GM21528 (cell line): ENCODE measurements at regions not wholly inside any gene's neighbourhood (a gene's known extent, or its start where the extent isn't known, plus 50 kb on each side); places are given as distances from the start of the nearest gene placed in this dataset.
"Not testable (repeated sequence)": the region's sequence is repeated elsewhere in the genome, so short reads cannot be mapped to it uniquely, and the experiment has no call there.

ENCODE experiments used
- ATAC-seq: cut with Tn5 transposase; IDR thresholded peaks from one replicate; pipeline ENCODE4 v1.9.1; 2021; ENCODE audit warnings: mild to moderate bottlenecking, moderate library complexity; ENCODE audit not compliant: unreplicated experiment, low FRiP score

GRCh38 chr17:63170795-63171194, 204.8 kb downstream of the TANC2 start:
- ATAC-seq, result no peak

- ATAC-seq, result no peak
These were observed 205.7 kb downstream of the TANC2 start for GRCh38 chr17:63171428-63172393.

GRCh38 chr17:63173450-63173849, 207.4 kb downstream of the TANC2 start:
- ATAC-seq, result no peak

GRCh38 chr17:63173903-63174302, 207.9 kb downstream of the TANC2 start:
- ATAC-seq, result no peak

GRCh38 chr17:63178530-63178929, 212.5 kb downstream of the TANC2 start:
- no peak for ATAC-seq

GRCh38 chr17:63181856-63182255, 215.8 kb downstream of the TANC2 start:
- ATAC-seq, result no peak

GRCh38 chr17:63185420-63185819, 219.4 kb downstream of the TANC2 start:
- no peak for ATAC-seq

- no peak for ATAC-seq
These were observed 223.0 kb downstream of the TANC2 start for GRCh38 chr17:63189082-63189481.

- ATAC-seq, result no peak
These were observed 223.9 kb downstream of the TANC2 start for GRCh38 chr17:63189930-63190329.

- no peak for ATAC-seq
These were observed 224.9 kb downstream of the TANC2 start for GRCh38 chr17:63190821-63191370.

- ATAC-seq, result no peak
These were observed 225.6 kb downstream of the TANC2 start for GRCh38 chr17:63191610-63192009.

GRCh38 chr17:63193827-63194226, 227.8 kb downstream of the TANC2 start:
- no peak for ATAC-seq

- no peak for ATAC-seq
These were observed 230.8 kb downstream of the TANC2 start for GRCh38 chr17:63196772-63197335.

- ATAC-seq, result no peak
These were observed 237.6 kb downstream of the TANC2 start for GRCh38 chr17:63203652-63204051.

- no peak for ATAC-seq
These were observed 224.2 kb downstream of the CYB561 start for GRCh38 chr17:63221939-63222338.

GRCh38 chr17:63222655-63223054, 223.5 kb downstream of the CYB561 start:
- ATAC-seq, result no peak

- ATAC-seq, result no peak
These were observed 222.7 kb downstream of the CYB561 start for GRCh38 chr17:63223212-63223911.

- no peak for ATAC-seq
These were observed 221.5 kb downstream of the CYB561 start for GRCh38 chr17:63224644-63225043.

GRCh38 chr17:63226720-63227119, 219.4 kb downstream of the CYB561 start:
- ATAC-seq, result not testable (repeated sequence)

- ATAC-seq, result not testable (repeated sequence)
These were observed 215.0 kb downstream of the CYB561 start for GRCh38 chr17:63231015-63231620.
